HG02571 (cell line): ENCODE measurements at regions not wholly inside any gene's neighbourhood (a gene's known extent, or its start where the extent isn't known, plus 50 kb on each side); places are given as distances from the start of the nearest gene placed in this dataset.
A peak's percentile ranks its signal among the peaks of the same experiment; 100 is the strongest.

ENCODE experiments used
- ATAC-seq: cut with Tn5 transposase; IDR thresholded peaks from one replicate; pipeline ENCODE4 v1.9.1; 2021; ENCODE audit warnings: mild to moderate bottlenecking, moderate library complexity; ENCODE audit not compliant: unreplicated experiment

GRCh38 chr5:96340357-96340756, 92.7 kb downstream of the PCSK1 start:
- ATAC-seq = no peak

- ATAC-seq = no peak
These were observed 93.2 kb downstream of the PCSK1 start for GRCh38 chr5:96339862-96340261.

GRCh38 chr5:96338624-96339415, 94.2 kb downstream of the PCSK1 start:
- ATAC-seq = no peak

- ATAC-seq = no peak
These were observed 95.0 kb downstream of the PCSK1 start for GRCh38 chr5:96338091-96338490.

GRCh38 chr5:96337048-96337781, 95.8 kb downstream of the PCSK1 start:
- ATAC-seq = no peak

- peak; percentile 61 for ATAC-seq
These were observed 96.6 kb downstream of the PCSK1 start for GRCh38 chr5:96336351-96336985.

GRCh38 chr5:96335873-96336272, 97.2 kb downstream of the PCSK1 start:
- no peak for ATAC-seq

- ATAC-seq = no peak
These were observed 99.7 kb downstream of the PCSK1 start for GRCh38 chr5:96333391-96333790.

- ATAC-seq = no peak
These were observed 100.3 kb downstream of the PCSK1 start for GRCh38 chr5:96332535-96333366.

GRCh38 chr5:96331681-96332361, 101.2 kb downstream of the PCSK1 start:
- no peak for ATAC-seq

GRCh38 chr5:96331210-96331609, 101.8 kb downstream of the PCSK1 start:
- ATAC-seq = no peak

- ATAC-seq = no peak
These were observed 102.4 kb downstream of the PCSK1 start for GRCh38 chr5:96330530-96331140.

- no peak for ATAC-seq
These were observed 103.0 kb downstream of the PCSK1 start for GRCh38 chr5:96329886-96330529.

- ATAC-seq = no peak
These were observed 103.8 kb downstream of the PCSK1 start for GRCh38 chr5:96329289-96329688.

- no peak for ATAC-seq
These were observed 105.3 kb downstream of the PCSK1 start for GRCh38 chr5:96327722-96328121.

- ATAC-seq = peak; percentile 74
These were observed 106.1 kb downstream of the PCSK1 start for GRCh38 chr5:96326902-96327301.

GRCh38 chr5:96324708-96325107, 108.3 kb downstream of the PCSK1 start:
- ATAC-seq = no peak

GRCh38 chr5:96322865-96323264, 110.2 kb downstream of the PCSK1 start:
- no peak for ATAC-seq

- ATAC-seq = no peak
These were observed 110.8 kb downstream of the PCSK1 start for GRCh38 chr5:96322217-96322616.
